OCI-LY3 (cell line): ENCODE measurements at regions not wholly inside any gene's neighbourhood (a gene's known extent, or its start where the extent isn't known, plus 50 kb on each side); places are given as distances from the start of the nearest gene placed in this dataset.

Experiments used
- CTCF ChIP-seq: fragments of 200-600, 300-600 bp; sonication (generic); IDR thresholded peaks from 2 replicates; pipeline ENCODE4 v1.5.1; 2014; ENCODE audit warnings: antibody characterized with exemption, low read length, low read depth
- EZH2phosphoT487 ChIP-seq: fragments of 200-600 bp; shearing (Covaris generic); IDR thresholded peaks from 2 replicates; pipeline ENCODE4 v1.6.1; 2018; ENCODE audit warnings: antibody characterized with exemption, mixed run types, low read depth

GRCh38 chr18:45241271-45241670 lies 374.0 kb upstream of the SLC14A2 start:
- TF ChIP-seq EZH2phosphoT487: no peak
- TF ChIP-seq CTCF: no peak
